Small intestine (tissue), 7 donors: ENCODE measurements at regions not wholly inside any gene's neighbourhood (a gene's known extent, or its start where the extent isn't known, plus 50 kb on each side); places are given as distances from the start of the nearest gene placed in this dataset.

Experiments used
- DNase-seq, 2 donors: peaks; one replicate each; pipeline versions ENCODE4 v3.0.0 to v3.0.0-alpha.2; 2013
- FAIRE-seq: peaks from 2 replicates; lab custom pipeline; 2012; peaks lifted over from hg19 to GRCh38; lab: Jason Lieb, UNC
- H3K27ac ChIP-seq, 3 donors: one replicate each; pipeline ENCODE4 v1.5.1; 2013; ENCODE audit warnings: low read length in 2 of 3, mild to moderate bottlenecking in 2 of 3, control low read depth in 1 of 3, inconsistent platforms in 1 of 3, low read depth in 1 of 3, moderate library complexity in 1 of 3
- H3K27me3 ChIP-seq, 3 donors: one replicate each; pipeline ENCODE4 v1.6.1; 2013; ENCODE audit warnings: low read length in 3 of 3, inconsistent platforms in 1 of 3; ENCODE audit not compliant: control insufficient read depth in 3 of 3, insufficient read depth in 3 of 3
- H3K36me3 ChIP-seq, 3 donors: one replicate each; pipeline ENCODE4 v1.6.1; 2013; ENCODE audit warnings: low read length in 3 of 3, inconsistent platforms in 1 of 3, low read depth in 1 of 3, mild to moderate bottlenecking in 1 of 3, moderate library complexity in 1 of 3; ENCODE audit not compliant: control insufficient read depth in 3 of 3, insufficient read depth in 2 of 3
- H3K4me1 ChIP-seq, 3 donors: one replicate each; pipeline ENCODE4 v1.6.1; 2013; ENCODE audit warnings: low read length in 2 of 3, inconsistent platforms in 1 of 3, low read depth in 1 of 3, mild to moderate bottlenecking in 1 of 3, moderate library complexity in 1 of 3; ENCODE audit not compliant: control insufficient read depth in 3 of 3, insufficient read depth in 2 of 3
- H3K4me3 ChIP-seq, 3 donors: one replicate each; pipeline ENCODE4 v1.5.1; 2013; ENCODE audit warnings: low read length in 3 of 3, control low read depth in 1 of 3, inconsistent platforms in 1 of 3, low read depth in 1 of 3, mild to moderate bottlenecking in 1 of 3, moderate library complexity in 1 of 3
- H3K9me3 ChIP-seq, 2 donors: one replicate each; pipeline ENCODE4 v1.6.1; 2013; ENCODE audit warnings: low read depth in 1 of 2, low read length in 1 of 2; ENCODE audit not compliant: control insufficient read depth in 2 of 2, insufficient read depth in 1 of 2
- WGBS, 3 donors: extraction: QIAGEN DNeasy Blood & Tissue Kit; methylation state at CpG; one replicate each; pipeline ENCODE4 v1.1.7; 2013; 5-methylcytosine and 5-hydroxymethylcytosine counted together
- donor health status: healthy with polysubstance abuse.
- donor health status: control.
- donor health status: control.
- donor health status: Bipolar disorder and iron deficiency.
- donor health status: healthy.

GRCh38 chr3:159734681-159735080 lies 254.0 kb upstream of the IL12A start:
- no peak overlapping the region for H3K4me3 ChIP-seq
- no peaks in the 10 kb centered on the region for H3K36me3 ChIP-seq
- 61 to 68% (median 67%) methylated on average over 3 of the region's 3 CpGs for WGBS, 3 donors
- no peaks in the 10 kb centered on the region for H3K9me3 ChIP-seq
- DNase-seq (no peak), FAIRE-seq (no peak)
- H3K27ac ChIP-seq, result no peak overlapping the region
- H3K4me1 ChIP-seq, result no peaks in the 10 kb centered on the region
- H3K27me3 ChIP-seq, result no peaks in the 10 kb centered on the region

- Histone ChIP-seq H3K9me3 (no peaks in the 10 kb centered on the region), H3K4me1 (no peaks in the 10 kb centered on the region), H3K27ac (no peak overlapping the region), H3K36me3 (no peaks in the 10 kb centered on the region), H3K4me3 (no peak overlapping the region), H3K27me3 (no peaks in the 10 kb centered on the region)
- FAIRE-seq (no peak), DNase-seq (no peak)
- 61 to 78% (median 63%) methylated on average over 1 of the region's 1 CpG for WGBS, 3 donors
Measured at GRCh38 chr3:159739166-159739565, 249.5 kb upstream of the IL12A start.

- Histone ChIP-seq H3K9me3 (no peaks in the 10 kb centered on the region), H3K27me3 (no peaks in the 10 kb centered on the region), H3K36me3 (no peaks in the 10 kb centered on the region), H3K27ac (no peak overlapping the region), H3K4me1 (no peaks in the 10 kb centered on the region), H3K4me3 (no peak overlapping the region)
- 69 to 95% (median 75%) methylated on average over 2 of the region's 2 CpGs for WGBS, 3 donors
- no peak for FAIRE-seq
- no peak for DNase-seq
Measured at GRCh38 chr3:159739969-159740368, 248.7 kb upstream of the IL12A start.

GRCh38 chr3:159741281-159741680 lies 247.4 kb upstream of the IL12A start:
- Histone ChIP-seq H3K4me1 (no peaks in the 10 kb centered on the region), H3K36me3 (no peaks in the 10 kb centered on the region), H3K4me3 (no peak overlapping the region), H3K27ac (no peak overlapping the region), H3K9me3 (no peaks in the 10 kb centered on the region), H3K27me3 (no peaks in the 10 kb centered on the region)
- FAIRE-seq (no peak), DNase-seq (no peak)
- 87 to 92% (median 92%) methylated on average over 1 of the region's 1 CpG for WGBS, 3 donors

- peaks cover 0 to 2% of the 10 kb centered on the region in 2 donors for H3K9me3 ChIP-seq
- no peak overlapping the region for H3K27ac ChIP-seq
- FAIRE-seq (no peak), DNase-seq (no peak)
- H3K36me3 ChIP-seq, result no peaks in the 10 kb centered on the region
- H3K4me3 ChIP-seq, result no peak overlapping the region
- no peaks in the 10 kb centered on the region for H3K27me3 ChIP-seq
- WGBS, 3 donors, result 5 to 42% (median 14%) methylated on average over 1 of the region's 1 CpG
- peaks cover 0 to 6% (median 0%) of the 10 kb centered on the region in 3 donors for H3K4me1 ChIP-seq
Measured at GRCh38 chr3:159748425-159748824, 240.2 kb upstream of the IL12A start.

GRCh38 chr3:159749406-159749805 lies 239.2 kb upstream of the IL12A start:
- no peak overlapping the region for H3K27ac ChIP-seq
- peak; percentile 16 to 63 for DNase-seq
- peaks cover 0 to 2% of the 10 kb centered on the region in 2 donors for H3K9me3 ChIP-seq
- peaks cover 0 to 6% (median 0%) of the 10 kb centered on the region in 3 donors for H3K4me1 ChIP-seq
- WGBS, 3 donors, result 20 to 62% (median 34%) methylated on average over 4 of the region's 4 CpGs
- no peaks in the 10 kb centered on the region for H3K36me3 ChIP-seq
- H3K4me3 ChIP-seq, result no peak overlapping the region
- H3K27me3 ChIP-seq, result no peaks in the 10 kb centered on the region
- FAIRE-seq, result no peak

GRCh38 chr3:159751146-159751545 lies 237.5 kb upstream of the IL12A start:
- H3K4me3 ChIP-seq, result no peak overlapping the region
- peaks cover 0 to 14% of the 10 kb centered on the region in 2 donors for H3K9me3 ChIP-seq
- FAIRE-seq (no peak), DNase-seq (no peak)
- H3K36me3 ChIP-seq, result no peaks in the 10 kb centered on the region
- H3K4me1 ChIP-seq, result peaks cover 0 to 6% (median 0%) of the 10 kb centered on the region in 3 donors
- no peak overlapping the region for H3K27ac ChIP-seq
- H3K27me3 ChIP-seq, result no peaks in the 10 kb centered on the region

GRCh38 chr3:159751752-159752151 lies 236.9 kb upstream of the IL12A start:
- no peak for FAIRE-seq
- no peak overlapping the region for H3K4me3 ChIP-seq

More at GRCh38 chr3:159751752-159752151, 236.9 kb upstream of the IL12A start:
- Histone ChIP-seq H3K9me3 (peaks cover 0 to 16% of the 10 kb centered on the region in 2 donors), H3K36me3 (no peaks in the 10 kb centered on the region), H3K27me3 (no peaks in the 10 kb centered on the region), H3K27ac (no peak overlapping the region), H3K4me1 (peaks cover 0 to 6% (median 0%) of the 10 kb centered on the region in 3 donors)
- 79 to 91% (median 84%) methylated on average over 5 of the region's 5 CpGs for WGBS, 3 donors
- DNase-seq, result no peak
